A549 (cell line): ENCODE measurements at regions not wholly inside any gene's neighbourhood (a gene's known extent, or its start where the extent isn't known, plus 50 kb on each side); places are given as distances from the start of the nearest gene placed in this dataset.
A peak's percentile ranks its signal among the peaks of the same experiment; 100 is the strongest.

Experiments used
- ATAC-seq, 2 experiments: fragments of 200-7000 bp in 1 of 2; fragments of >200 bp in 1 of 2; cut with Nextera tagmentation in 1 of 2; cut with Tn5 transposase in 1 of 2; 3 replicates each; pipeline versions ENCODE4 v1.8.0 to v1.9.1; 2018 to 2020; ENCODE audit warnings: mild to moderate bottlenecking in 1 of 2, moderate library complexity in 1 of 2
- CTCF ChIA-PET: fragments of 300-600 bp; sonication (Branson Sonifier 250); formaldehyde crosslinking; extraction: SDS; loops from one replicate; lab custom pipeline; 2021; ENCODE audit warnings: antibody characterized with exemption, inconsistent platforms; lab: Yijun Ruan, JAX
- POLR2A ChIA-PET: fragments of 350-600 bp; formaldehyde crosslinking; extraction: SDS; loops from one replicate; lab custom pipeline; 2021; ENCODE audit warnings: antibody characterized with exemption, inconsistent platforms; lab: Yijun Ruan, JAX
- DNase-seq, 2 experiments: peaks; one replicate each; pipeline versions ENCODE4 v3.0.0 to v3.0.0-alpha.2; 2011 to 2016; ENCODE audit warnings: low read depth in 1 of 2, low spot score in 1 of 2
- FAIRE-seq: peaks from 2 replicates; lab custom pipeline; 2011; peaks lifted over from hg19 to GRCh38; lab: Jason Lieb, UNC
- H3K27ac ChIP-seq, 2 experiments: fragments of >200 bp; sonication (Bioruptor Twin); formaldehyde crosslinking; 3 replicates each; pipeline ENCODE4 v1.5.1; 2016 to 2017
- H3K4me1 ChIP-seq: fragments of >200 bp; sonication (Bioruptor Twin); formaldehyde crosslinking; 3 replicates; pipeline ENCODE4 v1.6.1; 2016
- H3K4me2 ChIP-seq: fragments of >200 bp; sonication (Bioruptor Twin); formaldehyde crosslinking; 3 replicates; pipeline ENCODE4 v1.6.1; 2016
- H3K4me3 ChIP-seq: fragments of >200 bp; sonication (Bioruptor Twin); formaldehyde crosslinking; 3 replicates; pipeline ENCODE4 v1.5.1; 2016
- H3K9me3 ChIP-seq: fragments of >200 bp; sonication (Bioruptor Twin); formaldehyde crosslinking; 3 replicates; pipeline ENCODE4 v1.6.1; 2016
- CHD4 ChIP-seq: fragments of 200-600 bp; sonication (generic); IDR thresholded peaks from 2 replicates; pipeline ENCODE4 v1.6.1; 2016; ENCODE audit warnings: antibody characterized with exemption, mild to moderate bottlenecking, borderline replicate concordance
- CTCF ChIP-seq: fragments of >200 bp; sonication (Bioruptor Twin); formaldehyde crosslinking; IDR thresholded peaks from 3 replicates; pipeline ENCODE4 v1.5.1; 2016
- EP300 ChIP-seq, 2 experiments: fragments of >200 bp; sonication (Bioruptor Twin); formaldehyde crosslinking; IDR thresholded peaks; 2 replicates in 1 of 2; 3 replicates in 1 of 2; pipeline ENCODE4 v1.6.1; 2016 to 2017
- FOSB ChIP-seq: fragments of 250-450 bp; sonication (Bioruptor Pico); IDR thresholded peaks from 2 replicates; pipeline ENCODE4 v1.5.0; 2020; ENCODE audit warnings: mild to moderate bottlenecking, moderate library complexity
- FOXS1 ChIP-seq: fragments of 250-450 bp; sonication (Bioruptor Pico); IDR thresholded peaks from 2 replicates; pipeline ENCODE4 v1.5.0; 2020; ENCODE audit warnings: mild to moderate bottlenecking, moderate library complexity
- GATA3 ChIP-seq: IDR thresholded peaks from 2 replicates; pipeline ENCODE4 v1.6.1; 2012; ENCODE audit warnings: borderline replicate concordance
- HDAC2 ChIP-seq: fragments of 200-600 bp; sonication (generic); IDR thresholded peaks from 2 replicates; pipeline ENCODE4 v1.6.1; 2016
- HES2 ChIP-seq: fragments of >200 bp; sonication (Bioruptor Twin); formaldehyde crosslinking; IDR thresholded peaks from 2 replicates; pipeline ENCODE4 v1.6.1; 2016
- HOXB13 ChIP-seq: fragments of 250-450 bp; sonication (Bioruptor Pico); IDR thresholded peaks from 2 replicates; pipeline ENCODE4 v1.5.0; 2020; ENCODE audit warnings: low read depth, mild to moderate bottlenecking, moderate library complexity
- JUNB ChIP-seq: fragments of >200 bp; sonication (Bioruptor Twin); formaldehyde crosslinking; IDR thresholded peaks from 2 replicates; pipeline ENCODE4 v1.6.1; 2016
- MAX ChIP-seq: IDR thresholded peaks from 2 replicates; pipeline ENCODE4 v1.6.1; 2012
- NPAS2 ChIP-seq: fragments of 250-450 bp; sonication (Bioruptor Pico); IDR thresholded peaks from 2 replicates; pipeline ENCODE4 v1.8.0; 2022; ENCODE audit warnings: mild to moderate bottlenecking, moderate library complexity, borderline replicate concordance
- POLR2AphosphoS2 ChIP-seq: conservative IDR thresholded peaks from 2 replicates; pipeline ENCODE4 v1.6.1; 2012; ENCODE audit warnings: low read length, improper control_type of control experiment, inconsistent platforms
- RAD21 ChIP-seq, 2 experiments: fragments of >200 bp in 1 of 2; sonication (Bioruptor Twin) in 1 of 2; formaldehyde crosslinking in 1 of 2; IDR thresholded peaks in 1 of 2; conservative IDR thresholded peaks in 1 of 2; 2 replicates in 1 of 2; 3 replicates in 1 of 2; pipeline ENCODE4 v1.6.1; 2012 to 2018; ENCODE audit warnings: inconsistent platforms in 1 of 2
- RARB ChIP-seq: fragments of 250-450 bp; sonication (Bioruptor Pico); IDR thresholded peaks from 2 replicates; pipeline ENCODE4 v1.8.0; 2021; ENCODE audit warnings: mild to moderate bottlenecking, moderate library complexity
- ZNF302 ChIP-seq: fragments of 250-450 bp; sonication (Bioruptor Pico); IDR thresholded peaks from 2 replicates; pipeline ENCODE4 v1.9.0; 2021; ENCODE audit warnings: inconsistent platforms, mild to moderate bottlenecking, moderate library complexity
- WGBS: methylation state at CpG from one replicate; pipeline ENCODE4 v1.1.6; 2017; ENCODE audit errors: missing lambda C conversion rate; 5-methylcytosine and 5-hydroxymethylcytosine counted together

GRCh38 chr4:57190601-57191481 lies 80.7 kb upstream of the IGFBP7 start:
- Histone ChIP-seq H3K27ac (no peak overlapping the region), H3K4me1 (no peaks in the 10 kb centered on the region), H3K9me3 (no peaks in the 10 kb centered on the region), H3K4me2 (no peak overlapping the region), H3K4me3 (no peak overlapping the region)
- 65% methylated on average over 11 of the region's 12 CpGs for WGBS
- DNase-seq (peak; percentile 5 to 49), FAIRE-seq (no peak), ATAC-seq (peak; percentile 59 to 87; a peak in 3 of 6 replicates)
- ChIA-PET CTCF (interaction anchor here (0.6 to 2.1 kb wide), 8 partner anchors 9 to 128 kb away, joined by 3 to 8 read pairs (median 4); no protein-coding TSS in a partner anchor), POLR2A (no interaction called here)
- TF ChIP-seq RARB (CRISPR knock-in tag) (no peak), CTCF (peak; percentile 45), RAD21 (conservative IDR thresholded peaks at IDR 0.05 in 1 of 2, IDR thresholded peaks at IDR 0.05 in 1 of 2) (peak in 1 of 2 experiments; percentile 27; a peak in 1 of 5 replicates)

- ATAC-seq, result no peak
- Histone ChIP-seq H3K9me3 (no peaks in the 10 kb centered on the region), H3K4me1 (no peaks in the 10 kb centered on the region), H3K4me3 (no peak overlapping the region), H3K27ac (no peak overlapping the region), H3K4me2 (no peak overlapping the region)
- CTCF ChIA-PET, result interaction anchor here (3.7 kb wide), 1 partner anchor 24 kb away, joined by 13 read pairs; no protein-coding TSS in a partner anchor
- DNase-seq, result no peak
- 43% methylated on average over 4 of the region's 4 CpGs for WGBS
- TF ChIP-seq JUNB, result no peak
- TF ChIP-seq HOXB13 (CRISPR knock-in tag), result no peak
- no peak for TF ChIP-seq ZNF302
- no peak for TF ChIP-seq NPAS2 (CRISPR knock-in tag)
- TF ChIP-seq FOSB (CRISPR knock-in tag), result no peak
- no peak for TF ChIP-seq FOXS1
- no peak for FAIRE-seq
- POLR2A ChIA-PET, result no interaction called here
These were observed 77.1 kb upstream of the IGFBP7 start for GRCh38 chr4:57187246-57187645.

GRCh38 chr4:57184378-57185029 lies 74.3 kb upstream of the IGFBP7 start:
- H3K9me3 ChIP-seq, result no peaks in the 10 kb centered on the region
- ChIA-PET POLR2A (no interaction called here), CTCF (no interaction called here)
- H3K4me1 ChIP-seq, result no peaks in the 10 kb centered on the region
- DNase-seq (no peak), FAIRE-seq (no peak), ATAC-seq (no peak)
- TF ChIP-seq MAX (no peak), CHD4 (no peak), GATA3 (no peak), POLR2AphosphoS2 (no peak), EP300 (IDR thresholded peaks at IDR 0.05) (no peak), HES2 (no peak), HDAC2 (no peak), ZNF302 (no peak)
- H3K27ac ChIP-seq, result no peak overlapping the region
- no peak overlapping the region for H3K4me3 ChIP-seq
- WGBS, result 83% methylated on average over 18 of the region's 18 CpGs
- H3K4me2 ChIP-seq, result no peak overlapping the region
